GM12878 (cell line): ENCODE measurements at regions not wholly inside any gene's neighbourhood (a gene's known extent, or its start where the extent isn't known, plus 50 kb on each side); places are given as distances from the start of the nearest gene placed in this dataset.

Experiments used
- ATAC-seq: fragments of 200-7000 bp; cut with Tn5 transposase; 3 replicates; pipeline ENCODE4 v1.9.1; 2020; ENCODE audit warnings: mild to moderate bottlenecking, moderate library complexity
- BruUV-seq: library from RNA; stranded (reverse); fragments of 400-500 nt; replicated peaks from 2 replicates; lab custom pipeline; 2021; lab: Mats Ljungman, UMichigan
- CTCF ChIA-PET: fragments of 300-600 bp; sonication (Branson Sonifier 250); formaldehyde crosslinking; extraction: SDS; loops from one replicate; lab custom pipeline; 2021; ENCODE audit warnings: inconsistent platforms; lab: Yijun Ruan, JAX
- POLR2A ChIA-PET: fragments of 350-600 bp; formaldehyde crosslinking; extraction: SDS; loops from one replicate; lab custom pipeline; 2021; ENCODE audit warnings: inconsistent platforms; lab: Charles Lee
- RAD21 ChIA-PET: fragments of 300-600 bp; sonication (Branson Sonifier 250); formaldehyde crosslinking; loops from one replicate; lab custom pipeline; 2023; ENCODE audit warnings: antibody characterized with exemption; ENCODE audit not compliant: unreplicated experiment; lab: Charles Lee
- SMC1A ChIA-PET: fragments of 300-600 bp; sonication (Branson Sonifier 250); formaldehyde crosslinking; loops from one replicate; lab custom pipeline; 2023; ENCODE audit not compliant: unreplicated experiment, uncharacterized antibody; lab: Charles Lee
- DNase-seq: peaks from one replicate; pipeline ENCODE4 v3.0.0-alpha.2; 2011; ENCODE audit warnings: low read depth, low spot score
- FAIRE-seq: peaks from 3 replicates; lab custom pipeline; 2011; peaks lifted over from hg19 to GRCh38; lab: Jason Lieb, UNC
- H2AFZ ChIP-seq: 2 replicates; pipeline ENCODE4 v1.6.0; 2011; ENCODE audit warnings: low read depth, low read length, control low read depth; ENCODE audit not compliant: control insufficient read depth
- H3K27ac ChIP-seq: 2 replicates; pipeline ENCODE4 v1.5.1; 2011; ENCODE audit warnings: control low read depth; ENCODE audit not compliant: control insufficient read depth, insufficient read depth
- H3K27me3 ChIP-seq, 2 experiments: replicated peaks in 1 of 2; 2 replicates each; pipeline versions ENCODE4 v1.6.0 to v1.6.1; 2011; ENCODE audit warnings: low read length in 1 of 2; ENCODE audit not compliant: control insufficient read depth in 2 of 2, insufficient read depth in 2 of 2
- H3K36me3 ChIP-seq, 2 experiments: 2 replicates each; pipeline ENCODE4 v1.5.1; 2011; ENCODE audit warnings: low read length in 1 of 2; ENCODE audit not compliant: control insufficient read depth in 2 of 2, insufficient read depth in 2 of 2
- H3K4me1 ChIP-seq: 2 replicates; pipeline ENCODE4 v1.6.1; 2011; ENCODE audit warnings: mild to moderate bottlenecking, low read length, moderate library complexity, mixed read lengths; ENCODE audit not compliant: control insufficient read depth, insufficient read depth
- H3K4me2 ChIP-seq: 2 replicates; pipeline ENCODE4 v1.6.0; 2011; ENCODE audit warnings: control low read depth; ENCODE audit not compliant: control insufficient read depth, insufficient read depth
- H3K4me3 ChIP-seq: fragments of 200-600 bp; sonication (generic); 2 replicates; pipeline ENCODE4 v1.5.1; 2016
- H3K79me2 ChIP-seq: 2 replicates; pipeline ENCODE4 v1.6.0; 2011; ENCODE audit warnings: low read length; ENCODE audit not compliant: control insufficient read depth, insufficient read depth
- H3K9ac ChIP-seq: 2 replicates; pipeline ENCODE4 v1.8.0; 2011; ENCODE audit warnings: low read length, control low read depth, mixed read lengths; ENCODE audit not compliant: control insufficient read depth, insufficient read depth
- H3K9me3 ChIP-seq: replicated peaks from 3 replicates; pipeline ENCODE4 v1.5.1; 2011; ENCODE audit warnings: mild to moderate bottlenecking, low read length; ENCODE audit not compliant: control insufficient read depth, insufficient read depth
- H4K20me1 ChIP-seq: 2 replicates; pipeline ENCODE4 v1.6.0; 2011; ENCODE audit not compliant: control insufficient read depth, insufficient read depth
- ATF7 ChIP-seq: fragments of 450-650 bp; IDR thresholded peaks from 2 replicates; pipeline ENCODE4 v1.6.1; 2016; ENCODE audit warnings: low read depth, mild to moderate bottlenecking
- BCL11A ChIP-seq: IDR thresholded peaks from 2 replicates; pipeline ENCODE4 v1.6.1; 2011; ENCODE audit warnings: low read depth, low read length
- CBFB ChIP-seq: IDR thresholded peaks from 2 replicates; pipeline ENCODE4 v1.6.1; 2016; ENCODE audit warnings: antibody characterized with exemption, low read depth
- CHD4 ChIP-seq: fragments of 200-600 bp; sonication (generic); IDR thresholded peaks from 2 replicates; pipeline ENCODE4 v1.6.1; 2016; ENCODE audit warnings: mild to moderate bottlenecking
- MTA2 ChIP-seq: fragments of 450-650 bp; IDR thresholded peaks from 2 replicates; pipeline ENCODE4 v1.6.1; 2016; ENCODE audit warnings: low read depth, mild to moderate bottlenecking, moderate library complexity
- NBN ChIP-seq: fragments of 450-650 bp; IDR thresholded peaks from 2 replicates; pipeline ENCODE4 v1.6.1; 2016
- NFXL1 ChIP-seq: fragments of 450-650 bp; IDR thresholded peaks from 2 replicates; pipeline ENCODE4 v1.6.1; 2017; ENCODE audit warnings: antibody characterized with exemption, mild to moderate bottlenecking, borderline replicate concordance
- PAX5 ChIP-seq: IDR thresholded peaks from 2 replicates; pipeline ENCODE4 v1.6.1; 2011; ENCODE audit warnings: low read depth, low read length, borderline replicate concordance
- PAX8 ChIP-seq: fragments of 450-650 bp; IDR thresholded peaks from 2 replicates; pipeline ENCODE4 v1.6.1; 2017; ENCODE audit warnings: mild to moderate bottlenecking, moderate library complexity
- RELA ChIP-seq: fragments of 450-650 bp; IDR thresholded peaks from 2 replicates; pipeline ENCODE4 v1.8.0; 2014; ENCODE audit warnings: borderline replicate concordance; ENCODE audit not compliant: partially characterized antibody
- ZSCAN29 ChIP-seq: fragments of 450-650 bp; IDR thresholded peaks from 2 replicates; pipeline ENCODE4 v1.6.1; 2017; ENCODE audit warnings: mild to moderate bottlenecking, moderate library complexity
- WGBS: methylation state at CpG from one replicate; pipeline ENCODE4 v1.1.6; 2016; ENCODE audit warnings: low lambda C conversion rate; ENCODE audit not compliant: insufficient replicate concordance, insufficient coverage; ENCODE audit errors: missing lambda C conversion rate; 5-methylcytosine and 5-hydroxymethylcytosine counted together
- in situ Hi-C: fragments of 300-500 bp; cut with MboI; formaldehyde crosslinking; loops from 9 replicates; pipeline ENCODE4 v1.14.3; 2018; ENCODE audit warnings: mixed read lengths
- intact Hi-C: fragments of 100-400 bp; cut with micrococcal nuclease; formaldehyde crosslinking; loops from one replicate; pipeline ENCODE4 v1.14.2; 2022; ENCODE audit not compliant: unreplicated experiment
- TF ChIP-seq, protein P1 (sequence below): fragments of 150-350 bp; IDR thresholded peaks from 2 replicates; pipeline ENCODE4 v1.6.1; 2014; ENCODE audit warnings: mild to moderate bottlenecking, low read depth, low read length
- TF ChIP-seq, protein P2 (sequence below): fragments of 450-650 bp; conservative IDR thresholded peaks from 2 replicates; pipeline ENCODE4 v1.6.1; 2017; ENCODE audit warnings: mild to moderate bottlenecking, moderate library complexity
- TF ChIP-seq, protein P3 (sequence below): fragments of 450-650 bp; IDR thresholded peaks from 2 replicates; pipeline ENCODE4 v1.6.1; 2017; ENCODE audit warnings: mild to moderate bottlenecking
- TF ChIP-seq, protein P4 (sequence below): fragments of 450-650 bp; IDR thresholded peaks from 2 replicates; pipeline ENCODE4 v1.6.1; 2018; ENCODE audit warnings: mild to moderate bottlenecking, low read depth, moderate library complexity; ENCODE audit not compliant: partially characterized antibody

DNA sequence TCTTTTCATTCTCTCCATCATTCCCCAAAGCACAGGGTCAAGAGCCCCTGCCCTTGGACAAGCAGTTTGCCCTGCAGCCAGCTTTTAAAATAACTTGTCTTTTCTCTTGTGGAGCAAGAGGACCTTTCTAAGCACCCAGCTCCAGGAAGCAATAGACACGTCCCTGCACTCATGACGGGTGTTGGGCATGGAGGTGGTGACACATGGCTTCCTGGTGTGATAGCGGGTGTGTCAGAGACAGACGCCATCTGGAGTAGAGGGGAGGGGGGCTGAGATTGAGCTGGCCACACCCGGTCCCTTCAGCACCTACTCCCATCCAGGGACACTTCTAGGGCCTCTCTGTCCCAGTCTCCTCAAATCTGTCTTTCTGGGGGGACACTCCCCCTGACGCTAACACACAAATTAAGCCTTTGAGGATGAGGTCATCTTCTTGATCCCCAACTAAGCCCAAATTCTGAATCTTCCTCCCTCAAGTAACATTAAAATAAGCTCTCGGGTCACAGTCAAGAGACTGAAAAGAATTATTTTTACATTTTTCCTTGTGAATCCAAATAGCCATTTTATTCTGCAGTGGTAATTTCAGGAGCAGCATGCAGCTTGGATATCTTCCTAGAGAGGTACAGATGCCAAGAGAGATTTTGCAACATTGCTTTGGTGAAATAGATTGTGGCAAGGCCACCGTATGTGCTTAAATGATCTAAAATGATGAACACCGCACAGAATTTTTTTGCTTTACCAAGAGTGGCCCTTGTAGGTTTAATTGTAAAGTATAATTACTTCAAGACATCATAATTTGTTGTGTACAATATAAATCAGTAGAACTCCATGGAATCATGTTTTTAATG lies 216.6 kb upstream of the IRX3 start (continued):
- TF ChIP-seq NFXL1, result no peak
- TF ChIP-seq ATF7, result no peak
- TF ChIP-seq, protein P1, sequence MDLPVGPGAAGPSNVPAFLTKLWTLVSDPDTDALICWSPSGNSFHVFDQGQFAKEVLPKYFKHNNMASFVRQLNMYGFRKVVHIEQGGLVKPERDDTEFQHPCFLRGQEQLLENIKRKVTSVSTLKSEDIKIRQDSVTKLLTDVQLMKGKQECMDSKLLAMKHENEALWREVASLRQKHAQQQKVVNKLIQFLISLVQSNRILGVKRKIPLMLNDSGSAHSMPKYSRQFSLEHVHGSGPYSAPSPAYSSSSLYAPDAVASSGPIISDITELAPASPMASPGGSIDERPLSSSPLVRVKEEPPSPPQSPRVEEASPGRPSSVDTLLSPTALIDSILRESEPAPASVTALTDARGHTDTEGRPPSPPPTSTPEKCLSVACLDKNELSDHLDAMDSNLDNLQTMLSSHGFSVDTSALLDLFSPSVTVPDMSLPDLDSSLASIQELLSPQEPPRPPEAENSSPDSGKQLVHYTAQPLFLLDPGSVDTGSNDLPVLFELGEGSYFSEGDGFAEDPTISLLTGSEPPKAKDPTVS, result no peak

DNA sequence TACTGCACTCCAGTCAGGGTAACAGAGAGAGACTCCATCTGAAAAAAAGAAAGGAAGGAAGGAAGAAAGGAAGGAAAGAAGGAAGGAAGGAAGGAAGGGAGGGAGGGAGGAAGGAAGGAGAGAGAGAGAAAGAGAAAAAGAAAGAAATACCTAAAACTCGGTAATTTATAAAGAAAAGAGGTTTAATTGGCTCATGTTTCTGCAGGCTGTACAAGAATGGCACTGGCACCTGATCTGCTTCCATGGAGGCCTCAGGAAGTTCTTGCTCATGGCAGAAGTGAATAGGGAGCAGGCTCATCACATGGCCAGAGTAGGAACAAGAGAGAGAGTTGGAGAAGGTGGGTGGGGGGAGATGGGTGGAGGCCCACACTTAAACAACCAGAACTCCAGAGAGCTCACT lies 215.2 kb upstream of the IRX3 start:
- H3K27me3 ChIP-seq, result no peaks in the 10 kb centered on the region
- ATAC-seq (no peak), DNase-seq (no peak), FAIRE-seq (no peak)
- no peak overlapping the region for H3K4me3 ChIP-seq
- RAD21 ChIA-PET, result no interaction called here
- POLR2A ChIA-PET, result no interaction called here
- 19% methylated on average over 1 of the region's 1 CpG for WGBS
- no peak overlapping the region for H3K4me2 ChIP-seq
- no peak overlapping the region for H3K27ac ChIP-seq
- no peaks in the 10 kb centered on the region for H3K36me3 ChIP-seq
- H3K79me2 ChIP-seq, result no peaks in the 10 kb centered on the region
- in situ Hi-C loops (no loop called here), intact Hi-C loops (no loop called here)
- H4K20me1 ChIP-seq, result no peaks in the 10 kb centered on the region
- no peaks in the 10 kb centered on the region; the same call in 2 of the 3 replicates for H3K9me3 ChIP-seq
- no peak overlapping the region for H2AFZ ChIP-seq
- H3K9ac ChIP-seq, result no peak overlapping the region
- SMC1A ChIA-PET, result no interaction called here
- CTCF ChIA-PET, result no interaction called here
- BruUV-seq, result no TSS peak
- H3K4me1 ChIP-seq, result no peaks in the 10 kb centered on the region
- TF ChIP-seq PAX8 (no peak), CHD4 (no peak), PAX5 (no peak), CBFB (no peak), NBN (no peak), ZSCAN29 (no peak), BCL11A (no peak), MTA2 (no peak), RELA (no peak)
- TF ChIP-seq, protein P2, sequence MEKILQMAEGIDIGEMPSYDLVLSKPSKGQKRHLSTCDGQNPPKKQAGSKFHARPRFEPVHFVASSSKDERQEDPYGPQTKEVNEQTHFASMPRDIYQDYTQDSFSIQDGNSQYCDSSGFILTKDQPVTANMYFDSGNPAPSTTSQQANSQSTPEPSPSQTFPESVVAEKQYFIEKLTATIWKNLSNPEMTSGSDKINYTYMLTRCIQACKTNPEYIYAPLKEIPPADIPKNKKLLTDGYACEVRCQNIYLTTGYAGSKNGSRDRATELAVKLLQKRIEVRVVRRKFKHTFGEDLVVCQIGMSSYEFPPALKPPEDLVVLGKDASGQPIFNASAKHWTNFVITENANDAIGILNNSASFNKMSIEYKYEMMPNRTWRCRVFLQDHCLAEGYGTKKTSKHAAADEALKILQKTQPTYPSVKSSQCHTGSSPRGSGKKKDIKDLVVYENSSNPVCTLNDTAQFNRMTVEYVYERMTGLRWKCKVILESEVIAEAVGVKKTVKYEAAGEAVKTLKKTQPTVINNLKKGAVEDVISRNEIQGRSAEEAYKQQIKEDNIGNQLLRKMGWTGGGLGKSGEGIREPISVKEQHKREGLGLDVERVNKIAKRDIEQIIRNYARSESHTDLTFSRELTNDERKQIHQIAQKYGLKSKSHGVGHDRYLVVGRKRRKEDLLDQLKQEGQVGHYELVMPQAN, result no peak
- TF ChIP-seq, protein P3, sequence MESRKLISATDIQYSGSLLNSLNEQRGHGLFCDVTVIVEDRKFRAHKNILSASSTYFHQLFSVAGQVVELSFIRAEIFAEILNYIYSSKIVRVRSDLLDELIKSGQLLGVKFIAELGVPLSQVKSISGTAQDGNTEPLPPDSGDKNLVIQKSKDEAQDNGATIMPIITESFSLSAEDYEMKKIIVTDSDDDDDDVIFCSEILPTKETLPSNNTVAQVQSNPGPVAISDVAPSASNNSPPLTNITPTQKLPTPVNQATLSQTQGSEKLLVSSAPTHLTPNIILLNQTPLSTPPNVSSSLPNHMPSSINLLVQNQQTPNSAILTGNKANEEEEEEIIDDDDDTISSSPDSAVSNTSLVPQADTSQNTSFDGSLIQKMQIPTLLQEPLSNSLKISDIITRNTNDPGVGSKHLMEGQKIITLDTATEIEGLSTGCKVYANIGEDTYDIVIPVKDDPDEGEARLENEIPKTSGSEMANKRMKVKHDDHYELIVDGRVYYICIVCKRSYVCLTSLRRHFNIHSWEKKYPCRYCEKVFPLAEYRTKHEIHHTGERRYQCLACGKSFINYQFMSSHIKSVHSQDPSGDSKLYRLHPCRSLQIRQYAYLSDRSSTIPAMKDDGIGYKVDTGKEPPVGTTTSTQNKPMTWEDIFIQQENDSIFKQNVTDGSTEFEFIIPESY, result no peak
- TF ChIP-seq, protein P4, sequence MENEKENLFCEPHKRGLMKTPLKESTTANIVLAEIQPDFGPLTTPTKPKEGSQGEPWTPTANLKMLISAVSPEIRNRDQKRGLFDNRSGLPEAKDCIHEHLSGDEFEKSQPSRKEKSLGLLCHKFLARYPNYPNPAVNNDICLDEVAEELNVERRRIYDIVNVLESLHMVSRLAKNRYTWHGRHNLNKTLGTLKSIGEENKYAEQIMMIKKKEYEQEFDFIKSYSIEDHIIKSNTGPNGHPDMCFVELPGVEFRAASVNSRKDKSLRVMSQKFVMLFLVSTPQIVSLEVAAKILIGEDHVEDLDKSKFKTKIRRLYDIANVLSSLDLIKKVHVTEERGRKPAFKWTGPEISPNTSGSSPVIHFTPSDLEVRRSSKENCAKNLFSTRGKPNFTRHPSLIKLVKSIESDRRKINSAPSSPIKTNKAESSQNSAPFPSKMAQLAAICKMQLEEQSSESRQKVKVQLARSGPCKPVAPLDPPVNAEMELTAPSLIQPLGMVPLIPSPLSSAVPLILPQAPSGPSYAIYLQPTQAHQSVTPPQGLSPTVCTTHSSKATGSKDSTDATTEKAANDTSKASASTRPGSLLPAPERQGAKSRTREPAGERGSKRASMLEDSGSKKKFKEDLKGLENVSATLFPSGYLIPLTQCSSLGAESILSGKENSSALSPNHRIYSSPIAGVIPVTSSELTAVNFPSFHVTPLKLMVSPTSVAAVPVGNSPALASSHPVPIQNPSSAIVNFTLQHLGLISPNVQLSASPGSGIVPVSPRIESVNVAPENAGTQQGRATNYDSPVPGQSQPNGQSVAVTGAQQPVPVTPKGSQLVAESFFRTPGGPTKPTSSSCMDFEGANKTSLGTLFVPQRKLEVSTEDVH, result no peak
